SK-N-SH (cell line): ENCODE measurements at regions not wholly inside any gene's neighbourhood (a gene's known extent, or its start where the extent isn't known, plus 50 kb on each side); places are given as distances from the start of the nearest gene placed in this dataset.

Source experiments
- CTCF ChIP-seq: fragments of 200-600 bp; sonication (generic); IDR thresholded peaks from 2 replicates; pipeline ENCODE4 v1.6.1; 2017; ENCODE audit warnings: antibody characterized with exemption, mild to moderate bottlenecking, moderate library complexity
- EP300 ChIP-seq, 2 experiments: IDR thresholded peaks; 2 replicates each; pipeline versions ENCODE4 v1.4.0 to v1.6.1; 2012; ENCODE audit warnings: borderline replicate concordance in 1 of 2, low read depth in 1 of 2, low read length in 1 of 2
- EZH2phosphoT487 ChIP-seq: fragments of 200-600 bp; sonication (generic); IDR thresholded peaks from 2 replicates; pipeline ENCODE4 v1.6.1; 2017; ENCODE audit warnings: low read depth, mixed run types, mild to moderate bottlenecking, antibody characterized with exemption, moderate library complexity, borderline replicate concordance
- GABPA ChIP-seq: IDR thresholded peaks from 2 replicates; pipeline ENCODE4 v1.4.0; 2012; ENCODE audit warnings: low read depth, mild to moderate bottlenecking
- RAD21 ChIP-seq: IDR thresholded peaks from 2 replicates; pipeline ENCODE4 v1.6.1; 2012; ENCODE audit warnings: mild to moderate bottlenecking, low read length
- SIN3A ChIP-seq: IDR thresholded peaks from 2 replicates; pipeline ENCODE4 v1.6.1; 2012; ENCODE audit warnings: low read depth, mild to moderate bottlenecking, low read length, moderate library complexity, borderline replicate concordance
- TAF1 ChIP-seq: IDR thresholded peaks from 2 replicates; pipeline ENCODE4 v1.6.1; 2012; ENCODE audit warnings: low read depth, mild to moderate bottlenecking, low read length, moderate library complexity, borderline replicate concordance
- TEAD4 ChIP-seq: IDR thresholded peaks from 2 replicates; pipeline ENCODE4 v1.4.0; 2012; ENCODE audit warnings: mild to moderate bottlenecking, borderline replicate concordance; ENCODE audit not compliant: insufficient read depth

- TF ChIP-seq TEAD4: no peak
- no peak for TF ChIP-seq CTCF
- no peak for TF ChIP-seq GABPA
- no peak for TF ChIP-seq RAD21
- no peak for TF ChIP-seq EZH2phosphoT487
- TF ChIP-seq TAF1: no peak
- TF ChIP-seq EP300 (IDR thresholded peaks at IDR 0.05; ENCODE audit: borderline replicate concordance in 1 of 2, low read depth in 1 of 2, low read length in 1 of 2): no peak
- TF ChIP-seq SIN3A: no peak
Observed at GRCh38 chr12:42862055-42862454, 272.5 kb upstream of the PRICKLE1 start.
